ENCODE measurements at regions not wholly inside any gene's neighbourhood (a gene's known extent, or its start where the extent isn't known, plus 50 kb on each side); places are given as distances from the start of the nearest gene placed in this dataset.

DNA sequence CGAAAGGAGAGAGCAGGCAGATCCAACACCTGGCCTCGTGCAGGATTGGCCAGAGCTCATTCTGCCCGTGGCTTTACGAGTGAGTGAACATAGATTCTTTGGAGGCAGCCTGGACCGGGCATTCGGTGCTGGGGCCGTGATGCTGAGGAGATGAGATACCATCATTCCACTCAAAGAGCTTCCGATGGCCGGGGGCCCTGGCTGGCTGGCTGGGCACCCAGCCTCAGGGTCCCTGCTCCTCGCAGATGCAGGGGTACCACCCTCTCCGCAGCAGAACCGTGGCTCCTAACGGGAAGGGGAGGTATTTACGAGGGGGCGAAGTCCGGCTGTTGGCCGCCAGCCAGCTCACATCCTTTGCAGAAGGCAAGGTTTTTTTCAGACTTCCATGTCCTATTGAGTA is 66.1 kb upstream of the FOXF1 start:
- TF ChIP-seq, protein P1, sequence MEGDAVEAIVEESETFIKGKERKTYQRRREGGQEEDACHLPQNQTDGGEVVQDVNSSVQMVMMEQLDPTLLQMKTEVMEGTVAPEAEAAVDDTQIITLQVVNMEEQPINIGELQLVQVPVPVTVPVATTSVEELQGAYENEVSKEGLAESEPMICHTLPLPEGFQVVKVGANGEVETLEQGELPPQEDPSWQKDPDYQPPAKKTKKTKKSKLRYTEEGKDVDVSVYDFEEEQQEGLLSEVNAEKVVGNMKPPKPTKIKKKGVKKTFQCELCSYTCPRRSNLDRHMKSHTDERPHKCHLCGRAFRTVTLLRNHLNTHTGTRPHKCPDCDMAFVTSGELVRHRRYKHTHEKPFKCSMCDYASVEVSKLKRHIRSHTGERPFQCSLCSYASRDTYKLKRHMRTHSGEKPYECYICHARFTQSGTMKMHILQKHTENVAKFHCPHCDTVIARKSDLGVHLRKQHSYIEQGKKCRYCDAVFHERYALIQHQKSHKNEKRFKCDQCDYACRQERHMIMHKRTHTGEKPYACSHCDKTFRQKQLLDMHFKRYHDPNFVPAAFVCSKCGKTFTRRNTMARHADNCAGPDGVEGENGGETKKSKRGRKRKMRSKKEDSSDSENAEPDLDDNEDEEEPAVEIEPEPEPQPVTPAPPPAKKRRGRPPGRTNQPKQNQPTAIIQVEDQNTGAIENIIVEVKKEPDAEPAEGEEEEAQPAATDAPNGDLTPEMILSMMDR (IDR thresholded peaks at IDR 0.05): no peak
- TF ChIP-seq POLR2A (IDR thresholded peaks at IDR 0.05): no peak
